ENCODE measurements at regions not wholly inside any gene's neighbourhood (a gene's known extent, or its start where the extent isn't known, plus 50 kb on each side); places are given as distances from the start of the nearest gene placed in this dataset.

DNA sequence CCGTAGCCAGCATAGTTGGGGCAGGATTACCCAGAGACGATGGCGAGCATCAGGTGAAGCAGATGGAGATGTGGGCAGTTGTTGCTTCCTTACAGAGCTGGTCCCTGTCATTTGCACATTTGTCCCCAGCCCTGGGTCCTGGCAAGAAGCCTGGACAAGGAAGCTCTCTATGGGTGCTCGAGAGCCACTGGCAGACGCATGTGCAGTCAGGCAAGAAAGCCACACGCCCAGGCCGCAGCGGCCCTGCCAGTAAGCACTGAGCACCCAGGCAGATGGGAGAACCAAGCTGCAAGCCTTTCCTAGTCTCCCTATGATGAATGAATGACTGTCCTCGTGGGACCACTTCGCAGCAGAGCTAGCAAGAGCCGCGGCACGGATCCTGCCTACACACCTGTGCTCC is 182.8 kb downstream of the FOXO1 start:
- TF ChIP-seq, protein P1, sequence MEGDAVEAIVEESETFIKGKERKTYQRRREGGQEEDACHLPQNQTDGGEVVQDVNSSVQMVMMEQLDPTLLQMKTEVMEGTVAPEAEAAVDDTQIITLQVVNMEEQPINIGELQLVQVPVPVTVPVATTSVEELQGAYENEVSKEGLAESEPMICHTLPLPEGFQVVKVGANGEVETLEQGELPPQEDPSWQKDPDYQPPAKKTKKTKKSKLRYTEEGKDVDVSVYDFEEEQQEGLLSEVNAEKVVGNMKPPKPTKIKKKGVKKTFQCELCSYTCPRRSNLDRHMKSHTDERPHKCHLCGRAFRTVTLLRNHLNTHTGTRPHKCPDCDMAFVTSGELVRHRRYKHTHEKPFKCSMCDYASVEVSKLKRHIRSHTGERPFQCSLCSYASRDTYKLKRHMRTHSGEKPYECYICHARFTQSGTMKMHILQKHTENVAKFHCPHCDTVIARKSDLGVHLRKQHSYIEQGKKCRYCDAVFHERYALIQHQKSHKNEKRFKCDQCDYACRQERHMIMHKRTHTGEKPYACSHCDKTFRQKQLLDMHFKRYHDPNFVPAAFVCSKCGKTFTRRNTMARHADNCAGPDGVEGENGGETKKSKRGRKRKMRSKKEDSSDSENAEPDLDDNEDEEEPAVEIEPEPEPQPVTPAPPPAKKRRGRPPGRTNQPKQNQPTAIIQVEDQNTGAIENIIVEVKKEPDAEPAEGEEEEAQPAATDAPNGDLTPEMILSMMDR (conservative IDR thresholded peaks at IDR 0.05) = no peak
- TF ChIP-seq ZFX (IDR thresholded peaks at IDR 0.05) = no peak

Data from C4-2B (cell line).